Dendritic cell treated with granulocyte-macrophage colony-stimulating factor and Interleukin-4, amounts not matched to agents 40 ng/mL and 50 ng/mL, for 4 days (primary cell): ENCODE measurements at regions not wholly inside any gene's neighbourhood (a gene's known extent, or its start where the extent isn't known, plus 50 kb on each side); places are given as distances from the start of the nearest gene placed in this dataset.
"Not testable (repeated sequence)": the region's sequence is repeated elsewhere in the genome, so short reads cannot be mapped to it uniquely, and the experiment has no call there.

Experiments
- H3K27ac Mint-ChIP-seq: one replicate; pipeline ENCODE4 v1.8.0; 2022; ENCODE audit warnings: mild to moderate bottlenecking, mixed read lengths
- H3K27me3 Mint-ChIP-seq: one replicate; pipeline ENCODE4 v1.8.0; 2022; ENCODE audit warnings: mild to moderate bottlenecking, mixed read lengths
- H3K36me3 Mint-ChIP-seq: one replicate; pipeline ENCODE4 v1.8.0; 2022; ENCODE audit warnings: low read depth, mixed read lengths
- H3K4me1 Mint-ChIP-seq: one replicate; pipeline ENCODE4 v1.8.0; 2022; ENCODE audit warnings: low read depth, mixed read lengths
- H3K4me3 Mint-ChIP-seq: one replicate; pipeline ENCODE4 v1.8.0; 2022; ENCODE audit warnings: mild to moderate bottlenecking, moderate library complexity, mixed read lengths
- H3K9me3 Mint-ChIP-seq: one replicate; pipeline ENCODE4 v1.8.0; 2022; ENCODE audit warnings: mixed read lengths
- intact Hi-C: fragments of 100-400 bp; cut with micrococcal nuclease; formaldehyde crosslinking; loops from one replicate; pipeline ENCODE4 v1.15.0; 2022

GRCh38 chr14:27536748-27537147 lies 938.9 kb upstream of the NOVA1 start:
- intact Hi-C loops: no loop called here
- H3K27me3 Mint-ChIP-seq: no peaks in the 10 kb centered on the region
- H3K4me1 Mint-ChIP-seq: no peaks in the 10 kb centered on the region
- peaks cover 16% of the 10 kb centered on the region for H3K9me3 Mint-ChIP-seq
- no peak overlapping the region for H3K4me3 Mint-ChIP-seq
- no peaks in the 10 kb centered on the region for H3K36me3 Mint-ChIP-seq
- no peak overlapping the region for H3K27ac Mint-ChIP-seq

GRCh38 chr14:27546111-27546510 lies 948.3 kb upstream of the NOVA1 start:
- Mint-ChIP-seq H3K27me3 (no peaks in the 10 kb centered on the region), H3K27ac (no peak overlapping the region), H3K4me3 (no peak overlapping the region), H3K36me3 (no peaks in the 10 kb centered on the region), H3K4me1 (no peaks in the 10 kb centered on the region), H3K9me3 (peaks cover 8% of the 10 kb centered on the region)
- intact Hi-C loops: no loop called here

- no peaks in the 10 kb centered on the region for H3K27me3 Mint-ChIP-seq
- no peak overlapping the region for H3K4me3 Mint-ChIP-seq
- no peaks in the 10 kb centered on the region for H3K9me3 Mint-ChIP-seq
- H3K36me3 Mint-ChIP-seq: no peaks in the 10 kb centered on the region
- no peaks in the 10 kb centered on the region for H3K4me1 Mint-ChIP-seq
- intact Hi-C loops: no loop called here
- no peak overlapping the region for H3K27ac Mint-ChIP-seq
These were observed 956.0 kb upstream of the NOVA1 start for GRCh38 chr14:27553790-27554189.

GRCh38 chr14:27557445-27557844 lies 959.6 kb upstream of the NOVA1 start:
- Mint-ChIP-seq H3K27me3 (no peaks in the 10 kb centered on the region), H3K4me1 (no peaks in the 10 kb centered on the region), H3K4me3 (no peak overlapping the region), H3K36me3 (no peaks in the 10 kb centered on the region), H3K27ac (no peak overlapping the region), H3K9me3 (no peaks in the 10 kb centered on the region)
- intact Hi-C loops: no loop called here

- no peak overlapping the region for H3K27ac Mint-ChIP-seq
- no peaks in the 10 kb centered on the region for H3K4me1 Mint-ChIP-seq
- intact Hi-C loops: no loop called here
- H3K27me3 Mint-ChIP-seq: no peaks in the 10 kb centered on the region
- no peaks in the 10 kb centered on the region for H3K36me3 Mint-ChIP-seq
- H3K4me3 Mint-ChIP-seq: no peak overlapping the region
- H3K9me3 Mint-ChIP-seq: no peaks in the 10 kb centered on the region
These were observed 962.0 kb upstream of the NOVA1 start for GRCh38 chr14:27559848-27560247.

- Mint-ChIP-seq H3K4me3 (no peak overlapping the region), H3K9me3 (no peaks in the 10 kb centered on the region), H3K27me3 (no peaks in the 10 kb centered on the region), H3K27ac (no peak overlapping the region), H3K36me3 (no peaks in the 10 kb centered on the region), H3K4me1 (no peaks in the 10 kb centered on the region)
- intact Hi-C loops: no loop called here
These were observed 969.1 kb upstream of the NOVA1 start for GRCh38 chr14:27566843-27567382.

GRCh38 chr14:27573018-27573417 lies 975.2 kb upstream of the NOVA1 start:
- no peak overlapping the region for H3K27ac Mint-ChIP-seq
- no peak overlapping the region for H3K4me3 Mint-ChIP-seq
- no peaks in the 10 kb centered on the region for H3K36me3 Mint-ChIP-seq
- no peaks in the 10 kb centered on the region for H3K27me3 Mint-ChIP-seq
- H3K4me1 Mint-ChIP-seq: no peaks in the 10 kb centered on the region
- H3K9me3 Mint-ChIP-seq: peaks cover 41% of the 10 kb centered on the region
- intact Hi-C loops: no loop called here

GRCh38 chr14:27587103-27587502 lies 989.3 kb upstream of the NOVA1 start:
- Mint-ChIP-seq H3K4me3 (no peak overlapping the region), H3K27me3 (no peaks in the 10 kb centered on the region), H3K9me3 (no peaks in the 10 kb centered on the region), H3K4me1 (no peaks in the 10 kb centered on the region), H3K27ac (no peak overlapping the region), H3K36me3 (no peaks in the 10 kb centered on the region)
- intact Hi-C loops: no loop called here

GRCh38 chr14:27605282-27605681 lies 1007.4 kb upstream of the NOVA1 start:
- Mint-ChIP-seq H3K9me3 (peaks cover 7% of the 10 kb centered on the region), H3K4me3 (no peak overlapping the region), H3K27ac (no peak overlapping the region), H3K27me3 (no peaks in the 10 kb centered on the region), H3K36me3 (no peaks in the 10 kb centered on the region), H3K4me1 (no peaks in the 10 kb centered on the region)
- intact Hi-C loops: no loop called here

GRCh38 chr14:27608377-27608776 lies 1010.5 kb upstream of the NOVA1 start:
- Mint-ChIP-seq H3K27ac (no peak overlapping the region), H3K4me3 (no peak overlapping the region), H3K36me3 (no peaks in the 10 kb centered on the region), H3K4me1 (no peaks in the 10 kb centered on the region), H3K9me3 (peaks cover 7% of the 10 kb centered on the region), H3K27me3 (no peaks in the 10 kb centered on the region)
- intact Hi-C loops: no loop called here

- Mint-ChIP-seq H3K4me3 (no peak overlapping the region), H3K27ac (no peak overlapping the region), H3K9me3 (peaks cover 7% of the 10 kb centered on the region), H3K36me3 (no peaks in the 10 kb centered on the region), H3K27me3 (no peaks in the 10 kb centered on the region), H3K4me1 (no peaks in the 10 kb centered on the region)
- intact Hi-C loops: no loop called here
These were observed 1014.3 kb upstream of the NOVA1 start for GRCh38 chr14:27612121-27612520.

- H3K27ac Mint-ChIP-seq: no peak overlapping the region
- H3K4me1 Mint-ChIP-seq: no peaks in the 10 kb centered on the region
- intact Hi-C loops: no loop called here
- no peaks in the 10 kb centered on the region for H3K27me3 Mint-ChIP-seq
- H3K36me3 Mint-ChIP-seq: no peaks in the 10 kb centered on the region
- H3K9me3 Mint-ChIP-seq: peaks cover 2% of the 10 kb centered on the region
- no peak overlapping the region for H3K4me3 Mint-ChIP-seq
These were observed 1015.3 kb upstream of the NOVA1 start for GRCh38 chr14:27613102-27613501.

GRCh38 chr14:27623782-27624181 lies 1025.9 kb upstream of the NOVA1 start:
- intact Hi-C loops: no loop called here
- Mint-ChIP-seq H3K27me3 (no peaks in the 10 kb centered on the region), H3K36me3 (no peaks in the 10 kb centered on the region), H3K9me3 (peaks cover 15% of the 10 kb centered on the region), H3K4me1 (no peaks in the 10 kb centered on the region), H3K27ac (no peak overlapping the region), H3K4me3 (no peak overlapping the region)

- H3K4me1 Mint-ChIP-seq: no peaks in the 10 kb centered on the region
- no peaks in the 10 kb centered on the region for H3K9me3 Mint-ChIP-seq
- H3K4me3 Mint-ChIP-seq: no peak overlapping the region
- no peaks in the 10 kb centered on the region for H3K36me3 Mint-ChIP-seq
- H3K27me3 Mint-ChIP-seq: no peaks in the 10 kb centered on the region
- intact Hi-C loops: no loop called here
- no peak overlapping the region for H3K27ac Mint-ChIP-seq
These were observed 1036.5 kb upstream of the NOVA1 start for GRCh38 chr14:27634056-27634970.

- H3K4me1 Mint-ChIP-seq, H3K9me3 Mint-ChIP-seq, intact Hi-C loops, H3K27me3 Mint-ChIP-seq, H3K27ac Mint-ChIP-seq, H3K36me3 Mint-ChIP-seq, H3K4me3 Mint-ChIP-seq: not testable (repeated sequence)
These were observed 1042.9 kb upstream of the NOVA1 start for GRCh38 chr14:27640688-27641087.
